HL-60 (cell line): ENCODE measurements at regions not wholly inside any gene's neighbourhood (a gene's known extent, or its start where the extent isn't known, plus 50 kb on each side); places are given as distances from the start of the nearest gene placed in this dataset.

Experiments
- DNase-seq, 2 experiments: peaks; one replicate each; pipeline ENCODE4 v3.0.0-alpha.2; 2010 to 2020; ENCODE audit warnings: low read depth in 1 of 2, low spot score in 1 of 2
- H3K27ac ChIP-seq: fragments of 250-450 bp; sonication (Bioruptor Pico); replicated peaks from 2 replicates; pipeline ENCODE4 v1.5.1; 2020; ENCODE audit warnings: mild to moderate bottlenecking, moderate library complexity
- H3K27me3 ChIP-seq: fragments of 250-450 bp; sonication (Bioruptor Pico); 2 replicates; pipeline ENCODE4 v1.5.1; 2021; ENCODE audit warnings: mild to moderate bottlenecking, moderate library complexity; ENCODE audit not compliant: insufficient read depth, poor library complexity, severe bottlenecking
- H3K4me3 ChIP-seq: replicated peaks from 2 replicates; pipeline ENCODE4 v1.5.1; 2011; ENCODE audit warnings: mild to moderate bottlenecking, control low read depth, low read length; ENCODE audit not compliant: insufficient read depth
- CTCF ChIP-seq: IDR thresholded peaks from one replicate; pipeline ENCODE4 v1.5.1; 2011; ENCODE audit warnings: low read length, control low read depth, inconsistent platforms; ENCODE audit not compliant: insufficient read depth
- GABPA ChIP-seq: IDR thresholded peaks from 2 replicates; pipeline ENCODE4 v1.6.1; 2012; ENCODE audit warnings: low read depth
- POLR2AphosphoS5 ChIP-seq: IDR thresholded peaks from 2 replicates; pipeline ENCODE4 v1.6.1; 2012; ENCODE audit warnings: low read depth
- REST ChIP-seq: IDR thresholded peaks from 2 replicates; pipeline ENCODE4 v1.6.1; 2012; ENCODE audit warnings: low read depth; ENCODE audit not compliant: insufficient replicate concordance
- SPI1 ChIP-seq: IDR thresholded peaks from 2 replicates; pipeline ENCODE4 v1.6.1; 2012; ENCODE audit warnings: low read depth, mild to moderate bottlenecking, borderline replicate concordance

GRCh38 chr1:189811960-189812359, 665.7 kb downstream of the BRINP3 start:
- no peak for TF ChIP-seq REST
- TF ChIP-seq CTCF: no peak
- no peak for TF ChIP-seq POLR2AphosphoS5
- no peak for TF ChIP-seq GABPA
- TF ChIP-seq SPI1: no peak

GRCh38 chr1:189816558-189816957, 661.1 kb downstream of the BRINP3 start:
- TF ChIP-seq GABPA (no peak), CTCF (no peak), SPI1 (no peak), REST (no peak), POLR2AphosphoS5 (no peak)
- H3K4me3 ChIP-seq: no peak overlapping the region
- H3K27me3 ChIP-seq: no peaks in the 10 kb centered on the region
- DNase-seq: no peak
- no peak overlapping the region for H3K27ac ChIP-seq

More at GRCh38 chr1:189811960-189812359, 665.7 kb downstream of the BRINP3 start:
- no peak overlapping the region for H3K27ac ChIP-seq
- H3K27me3 ChIP-seq: no peaks in the 10 kb centered on the region
- DNase-seq: no peak
- H3K4me3 ChIP-seq: no peak overlapping the region

GRCh38 chr1:189819751-189820150, 657.9 kb downstream of the BRINP3 start:
- Histone ChIP-seq H3K27ac (no peak overlapping the region), H3K4me3 (no peak overlapping the region), H3K27me3 (no peaks in the 10 kb centered on the region)
- DNase-seq: no peak
- no peak for TF ChIP-seq POLR2AphosphoS5
- TF ChIP-seq CTCF: no peak
- no peak for TF ChIP-seq GABPA
- no peak for TF ChIP-seq REST
- TF ChIP-seq SPI1: no peak
